Head of caudate nucleus (tissue), 42 donors: ENCODE measurements at regions not wholly inside any gene's neighbourhood (a gene's known extent, or its start where the extent isn't known, plus 50 kb on each side); places are given as distances from the start of the nearest gene placed in this dataset.

Experiments
- DNase-seq, 42 donors: peaks; one replicate each; pipeline versions ENCODE4 v3.0.0 to v3.0.0-alpha.2; 2020 to 2021; ENCODE audit warnings: mixed read lengths in 7 of 42
- intact Hi-C: fragments of 100-400 bp; cut with DNase I; formaldehyde crosslinking; loops from one replicate; pipeline ENCODE4 v1.15.0; 2022

DNA sequence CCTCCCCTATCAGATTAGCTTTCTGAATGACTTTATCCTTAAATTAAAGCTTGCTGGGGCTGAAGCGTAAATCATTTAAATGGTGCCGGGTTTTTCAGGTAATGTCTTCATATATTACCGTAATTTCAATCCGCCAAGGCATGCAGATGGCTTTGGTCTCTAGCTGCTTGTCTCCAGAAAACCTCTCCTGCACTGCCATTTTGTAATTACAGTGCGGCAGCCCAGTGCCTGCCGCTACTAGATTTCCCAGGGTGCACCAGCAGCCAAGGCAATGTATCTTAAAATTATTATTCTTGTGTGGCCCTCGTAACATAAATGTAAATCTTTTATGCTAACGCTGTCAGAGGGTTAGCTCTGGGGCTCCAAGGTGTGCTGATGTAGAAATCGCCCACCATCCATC lies 208.5 kb downstream of the TMEM114 start:
- intact Hi-C loops = no loop called here
- no peak for DNase-seq

DNA sequence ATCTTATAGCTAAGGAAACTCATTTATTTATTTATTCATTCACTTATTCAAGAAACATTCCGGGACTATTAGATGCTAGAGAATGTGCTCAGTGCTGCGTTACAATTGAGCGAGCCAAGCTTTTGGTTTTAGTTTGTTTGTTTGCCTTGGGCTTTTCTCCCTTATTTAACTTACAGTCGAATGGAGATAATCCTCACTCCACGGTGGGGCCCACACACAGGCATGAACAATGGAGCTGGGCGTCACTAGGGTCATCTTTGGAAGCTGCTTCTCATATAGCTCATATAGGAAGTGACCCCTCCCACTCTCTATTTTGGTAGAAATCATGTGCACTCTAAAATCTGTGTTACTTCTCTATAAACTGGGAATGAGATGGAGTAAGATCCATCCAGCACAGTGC lies 210.0 kb downstream of the TMEM114 start:
- intact Hi-C loops = no loop called here
- no peak for DNase-seq

DNA sequence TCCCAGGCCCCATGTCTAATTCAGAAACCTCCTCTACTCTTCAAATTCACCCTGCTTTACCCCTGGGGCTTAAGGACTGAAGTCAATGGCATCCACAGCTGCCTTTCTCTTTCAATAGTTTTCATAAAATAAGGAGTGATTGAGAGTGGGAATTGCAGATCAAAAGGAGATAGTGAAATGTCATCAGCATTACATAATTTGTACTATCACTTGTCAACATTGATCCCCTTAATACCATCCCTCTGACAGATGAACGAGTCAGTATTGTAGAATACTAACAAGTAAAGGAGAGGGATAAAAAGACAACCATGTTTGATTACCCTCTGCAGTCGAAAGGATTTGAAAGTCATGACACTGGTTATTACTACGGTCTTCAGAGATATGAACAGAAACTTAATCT lies 212.4 kb downstream of the TMEM114 start:
- no peak for DNase-seq
- intact Hi-C loops = no loop called here

DNA sequence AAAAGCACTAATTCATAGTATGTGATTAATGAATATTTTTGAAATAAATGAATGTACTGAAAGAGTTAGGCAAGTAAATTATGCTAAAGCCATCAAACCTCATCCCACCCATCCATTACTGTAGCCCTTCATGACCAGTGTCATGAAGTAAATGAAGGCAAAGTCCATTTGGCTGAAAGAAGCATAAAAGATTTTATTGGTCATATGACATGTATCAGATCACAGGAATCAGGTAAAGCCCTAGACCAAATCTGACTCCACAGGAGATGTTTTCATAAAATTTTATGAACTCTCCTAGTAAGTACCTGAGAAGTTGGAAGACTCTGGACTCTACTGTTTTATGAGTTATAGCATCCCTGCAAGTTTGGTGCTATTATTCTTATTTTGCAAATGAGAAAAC lies 213.5 kb downstream of the TMEM114 start:
- no peak for DNase-seq
- intact Hi-C loops = no loop called here

DNA sequence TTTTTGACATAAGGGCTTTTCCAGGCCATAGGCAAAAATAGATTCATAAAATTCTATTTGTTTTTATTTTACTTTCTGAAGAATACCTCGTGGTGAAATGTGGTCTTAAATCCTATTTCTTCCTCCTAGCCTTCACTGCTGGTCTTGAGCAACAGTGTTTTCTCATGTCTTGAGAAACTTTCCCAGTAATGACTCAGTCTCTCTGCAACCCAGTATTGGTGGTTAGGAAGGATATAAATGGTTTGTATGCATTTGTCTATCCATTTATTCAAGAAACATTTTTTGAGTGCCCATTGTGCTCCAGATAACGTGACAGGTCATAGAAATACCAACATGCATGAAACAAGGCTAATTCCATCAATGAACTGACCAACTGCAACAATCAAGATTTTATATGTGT lies 213.9 kb downstream of the TMEM114 start:
- no peak for DNase-seq
- intact Hi-C loops = no loop called here

DNA sequence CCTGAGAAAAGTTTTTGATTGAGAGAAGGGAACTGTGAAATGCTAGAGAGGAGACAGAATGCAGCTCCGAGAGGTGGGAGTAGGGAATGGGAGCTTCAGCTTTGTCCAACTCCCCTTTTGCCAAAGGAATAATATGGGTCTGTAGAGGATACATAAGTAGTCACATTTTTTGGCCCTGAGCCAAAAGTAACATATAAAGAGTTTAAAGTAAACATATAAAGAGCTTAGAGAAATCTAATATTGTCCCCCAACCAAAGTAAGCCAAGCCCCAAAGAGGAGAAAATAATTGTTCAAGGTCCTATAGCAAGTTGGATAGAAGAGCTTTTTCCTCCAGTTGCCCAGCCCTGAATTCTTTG lies 215.1 kb downstream of the TMEM114 start:
- DNase-seq = no peak
- intact Hi-C loops = no loop called here

DNA sequence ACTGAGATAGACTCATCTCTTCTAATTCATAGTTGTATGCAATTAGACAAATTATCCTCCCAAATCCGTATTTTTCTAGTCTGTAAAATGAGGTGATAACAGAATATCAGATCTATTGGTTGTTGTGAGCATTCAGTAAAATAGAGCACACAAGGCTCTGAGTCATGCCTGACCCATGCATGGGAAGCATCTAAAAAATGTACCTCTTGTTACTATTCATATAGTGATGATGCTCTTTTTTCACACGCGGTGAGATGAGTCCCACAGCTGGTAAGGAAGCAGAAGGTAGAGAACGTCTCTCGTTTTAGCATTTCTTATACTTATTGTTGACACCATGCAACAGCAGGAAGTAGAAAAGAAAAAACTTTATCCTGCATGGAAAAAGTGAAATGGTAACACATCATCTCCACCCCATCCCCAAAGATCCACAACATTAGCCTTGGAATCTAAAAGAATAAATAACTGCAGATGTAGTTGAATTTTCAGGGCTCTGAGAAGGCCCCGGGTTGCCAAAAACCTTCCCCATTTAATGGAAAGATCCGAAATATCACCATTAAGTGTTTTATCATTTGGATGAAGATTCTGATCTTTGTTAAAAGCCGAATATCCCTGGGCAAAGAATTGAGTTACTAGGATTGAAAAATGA lies 215.6 kb downstream of the TMEM114 start:
- DNase-seq = no peak
- intact Hi-C loops = no loop called here

DNA sequence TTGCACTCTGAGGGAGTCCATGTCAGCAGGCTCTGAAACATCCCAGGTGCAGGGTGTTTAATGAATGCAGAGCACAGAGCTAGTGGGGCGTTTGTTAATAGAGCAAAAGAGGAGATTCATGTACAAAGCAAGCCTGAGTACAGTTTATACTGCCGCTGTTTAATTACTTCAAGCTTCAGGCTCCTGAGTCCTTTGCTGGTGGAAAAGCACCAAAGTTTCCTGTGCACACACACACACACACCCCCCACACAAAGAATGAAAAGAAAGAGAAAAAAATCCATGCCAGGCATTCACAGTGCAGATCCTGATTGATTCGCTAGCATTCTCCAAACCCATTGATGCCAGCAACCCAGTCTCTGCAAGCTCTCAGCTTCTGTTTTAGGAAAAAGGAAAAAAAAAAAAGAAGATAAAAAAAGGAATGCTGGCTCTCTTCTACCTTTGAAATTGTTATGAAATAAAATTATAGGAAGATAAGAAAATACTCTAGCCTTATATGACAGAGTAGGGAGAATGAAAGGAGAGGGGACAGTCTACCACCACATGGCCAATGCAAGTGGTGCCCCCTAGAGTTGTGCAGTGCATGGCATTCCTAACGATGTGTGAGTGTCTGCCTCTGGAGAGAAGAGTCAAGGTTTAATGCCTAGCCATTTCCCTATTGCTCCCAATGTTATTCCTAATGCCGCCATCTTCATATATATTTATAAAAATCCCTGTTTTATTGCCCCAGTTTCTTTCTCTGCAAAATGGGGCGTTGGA lies 216.5 kb downstream of the TMEM114 start:
- intact Hi-C loops = no loop called here
- peak in 7 of 42 donors; percentile 3 to 30 (median 12) for DNase-seq

DNA sequence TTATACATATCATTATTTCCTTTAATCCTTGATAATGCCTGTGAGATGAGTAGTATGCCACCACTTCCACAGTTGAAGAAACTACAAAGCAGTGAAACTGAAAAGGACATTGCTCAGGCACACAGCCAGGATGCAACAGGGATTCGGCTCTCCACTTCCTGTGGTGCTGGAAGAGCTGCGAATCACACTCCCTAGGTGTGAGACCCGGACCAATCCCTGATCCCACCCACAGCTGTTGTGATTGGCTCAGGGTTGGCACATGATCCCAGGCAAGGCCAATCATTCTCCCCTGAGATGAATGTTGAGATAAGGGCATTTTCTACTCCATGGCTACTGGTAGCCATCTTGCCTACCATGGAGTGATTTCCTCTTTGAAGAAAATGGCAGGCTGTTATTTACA lies 218.2 kb downstream of the TMEM114 start:
- intact Hi-C loops = no loop called here
- no peak for DNase-seq

DNA sequence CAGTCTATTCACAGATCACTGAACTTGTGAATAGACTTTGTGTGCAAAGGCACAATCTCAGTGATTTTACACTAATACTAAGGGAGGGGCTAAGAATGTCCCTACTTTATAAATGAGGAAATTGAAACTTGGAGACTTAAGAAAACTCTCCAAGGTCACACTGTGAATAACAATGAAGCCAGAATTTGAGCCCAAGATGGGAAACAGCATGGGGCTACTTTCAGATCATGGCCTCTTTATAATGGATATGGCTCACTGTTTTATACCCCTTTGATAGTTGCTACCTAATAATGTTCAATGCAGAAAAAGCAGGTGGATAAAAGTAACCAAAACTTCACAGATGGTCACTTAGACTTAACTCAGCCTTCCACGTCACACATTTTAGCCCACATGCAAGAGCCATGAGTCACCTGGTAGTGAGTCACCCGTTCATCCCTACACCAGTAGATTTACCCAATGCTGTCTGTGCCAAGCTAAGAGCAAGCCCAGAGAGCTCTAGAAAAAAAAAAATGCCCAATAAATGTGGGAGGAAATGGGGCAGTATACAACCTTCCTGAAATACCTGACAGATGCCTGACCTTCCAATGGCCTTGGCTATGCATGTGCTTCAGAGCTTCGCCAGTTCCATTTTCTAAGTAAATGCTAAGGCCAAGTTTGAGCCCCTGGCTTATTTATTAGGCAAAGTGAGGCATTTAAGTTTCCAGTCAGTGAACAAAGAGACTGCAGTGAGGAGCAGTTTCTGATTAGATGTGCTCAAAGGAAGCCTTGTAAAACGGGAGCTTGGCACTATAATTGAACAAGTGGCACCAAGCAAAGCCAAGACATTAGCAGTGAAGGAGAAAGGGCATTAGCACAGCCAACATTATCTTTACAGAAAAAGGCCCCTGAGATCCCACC lies 219.7 kb downstream of the TMEM114 start:
- intact Hi-C loops = no loop called here
- peak in 11 of 42 donors; percentile 5 to 67 (median 28) for DNase-seq

DNA sequence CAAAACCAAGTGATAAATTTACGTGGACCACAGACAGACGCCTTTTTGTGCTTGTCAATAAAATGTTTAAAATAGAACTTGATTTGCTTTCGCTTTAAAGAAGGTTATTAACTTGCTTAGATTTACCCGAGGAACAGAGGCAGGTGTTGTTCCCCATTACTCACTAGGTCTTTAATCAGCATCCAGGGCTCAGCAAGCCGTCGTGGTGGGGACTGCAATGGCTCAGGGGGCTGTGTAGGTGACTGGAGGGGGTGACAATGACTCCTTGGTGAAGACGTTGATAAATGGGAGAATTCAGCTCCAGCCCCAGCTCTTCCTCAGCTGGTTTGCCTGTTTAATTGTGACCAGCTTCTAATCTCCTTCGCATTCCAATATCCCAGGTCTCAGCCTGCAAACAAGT lies 231.4 kb downstream of the TMEM114 start:
- no peak for DNase-seq
- intact Hi-C loops = no loop called here

DNA sequence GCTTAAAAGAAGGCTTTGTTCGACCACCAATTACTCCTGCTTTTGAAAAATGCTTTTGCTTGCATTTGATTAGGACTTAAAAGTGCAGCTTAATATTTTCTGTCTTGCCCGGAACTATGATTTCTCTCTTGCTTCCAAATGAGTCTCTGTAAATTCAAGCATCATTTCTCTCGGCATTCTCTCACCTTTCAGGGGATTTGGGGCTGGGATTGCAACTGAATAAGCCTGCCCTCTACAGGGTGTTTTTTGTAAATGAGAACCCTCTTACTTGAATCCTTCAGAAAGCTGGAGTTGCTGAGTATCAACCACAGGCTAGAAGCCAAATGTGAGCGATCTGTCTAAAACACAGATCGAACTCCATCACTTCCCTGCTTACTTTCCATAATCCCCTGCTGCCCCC lies 234.6 kb downstream of the TMEM114 start:
- intact Hi-C loops = no loop called here
- DNase-seq = peak in 19 of 42 donors; percentile 6 to 56 (median 21)

DNA sequence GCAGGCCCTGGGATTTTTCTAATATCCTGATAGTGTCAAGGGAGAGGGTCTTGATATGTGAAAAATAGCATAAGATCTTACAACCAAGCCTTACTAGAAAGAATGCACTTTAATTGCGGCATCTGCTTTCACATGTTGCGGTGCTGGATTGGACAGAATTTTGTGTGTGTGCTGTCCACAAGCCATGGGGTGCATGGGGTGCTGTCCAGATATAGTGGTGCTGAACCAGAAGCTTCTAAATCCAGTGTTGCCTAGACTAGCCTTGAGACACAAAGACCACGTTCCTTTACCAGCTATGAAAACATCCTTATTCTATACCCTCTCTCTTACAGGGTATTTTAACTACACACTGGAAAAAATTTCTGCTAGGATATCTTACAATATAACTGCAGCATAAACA lies 244.0 kb downstream of the TMEM114 start:
- DNase-seq = no peak
- intact Hi-C loops = no loop called here

DNA sequence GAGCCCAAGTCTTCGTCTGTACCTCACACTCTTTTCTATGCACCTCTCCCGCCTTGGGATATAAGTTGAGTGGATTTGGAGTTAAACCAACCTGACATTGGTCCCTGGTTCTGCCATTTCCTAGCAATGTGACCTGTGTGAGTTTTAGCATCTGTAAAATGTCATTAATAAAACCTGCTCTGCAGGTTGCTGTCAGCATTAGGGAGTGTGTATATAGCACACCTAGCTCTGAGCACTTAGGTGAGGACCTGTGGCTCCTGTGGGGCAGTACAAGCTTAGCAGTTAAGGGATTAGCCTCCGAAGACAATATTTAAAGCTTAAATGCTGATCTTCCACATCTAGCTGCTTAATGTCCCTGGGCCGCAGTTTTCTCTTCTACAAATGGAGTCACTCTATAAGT lies 248.0 kb downstream of the TMEM114 start:
- no peak for DNase-seq

DNA sequence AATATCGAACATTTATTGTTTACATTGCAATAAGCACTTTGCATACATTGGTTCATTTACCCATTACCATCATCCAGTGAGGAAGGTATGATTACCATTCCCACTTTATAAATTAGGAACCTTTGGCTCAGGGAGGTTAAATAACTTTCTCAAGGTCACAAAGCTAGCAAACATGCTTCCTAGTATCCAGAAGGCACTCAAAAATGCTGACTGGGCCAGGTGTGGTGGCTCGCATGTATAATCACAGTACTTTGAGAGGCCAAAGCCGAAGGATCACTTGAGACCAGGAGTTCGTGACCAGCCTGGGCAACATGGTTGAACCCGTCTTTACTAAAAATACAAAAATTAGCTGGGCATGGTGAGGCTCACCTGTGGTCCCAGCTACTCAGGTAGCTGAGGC lies 259.6 kb downstream of the TMEM114 start:
- intact Hi-C loops = no loop called here
- no peak for DNase-seq

More for the DNA sequence above, 248.0 kb downstream of the TMEM114 start:
- intact Hi-C loops = no loop called here

DNA sequence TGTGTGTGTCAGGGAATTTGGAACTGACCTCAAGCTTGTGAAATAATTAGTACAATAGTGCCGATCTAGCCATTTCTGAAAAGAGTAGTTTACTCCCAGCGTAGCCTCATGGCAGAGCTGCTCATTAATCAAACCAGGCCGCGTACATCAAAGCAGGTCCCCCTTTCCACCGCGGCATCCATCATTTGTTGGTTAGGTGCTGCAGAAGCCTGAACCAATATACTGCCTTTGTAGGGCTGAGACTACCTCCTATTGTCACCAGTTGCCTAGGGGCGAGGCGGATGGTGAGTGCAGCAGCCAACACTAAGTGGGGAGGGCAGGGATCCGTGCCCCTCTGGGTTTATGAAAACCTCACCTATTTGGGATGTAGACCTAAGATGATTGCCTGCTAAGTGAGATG lies 264.1 kb downstream of the TMEM114 start:
- intact Hi-C loops = no loop called here
- no peak for DNase-seq

DNA sequence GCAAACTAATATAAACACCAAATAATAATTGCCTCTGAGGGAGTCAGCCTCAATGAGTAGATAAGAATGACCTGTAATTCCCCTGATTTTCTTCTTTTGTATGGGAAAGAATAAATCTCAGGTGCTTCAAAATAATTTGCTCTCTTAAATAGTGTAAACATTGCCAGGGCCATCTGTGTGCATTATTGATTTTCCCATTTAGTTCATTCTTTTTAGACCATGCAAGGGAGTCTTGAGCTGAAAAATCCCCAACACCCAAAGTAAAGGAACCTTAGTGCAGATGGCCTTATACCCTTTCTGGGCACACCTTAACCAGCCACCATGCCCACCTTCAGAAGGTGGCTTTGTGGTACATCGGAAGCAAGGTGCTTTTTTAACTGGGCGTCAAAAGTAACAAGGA lies 267.2 kb downstream of the TMEM114 start:
- intact Hi-C loops = no loop called here

DNA sequence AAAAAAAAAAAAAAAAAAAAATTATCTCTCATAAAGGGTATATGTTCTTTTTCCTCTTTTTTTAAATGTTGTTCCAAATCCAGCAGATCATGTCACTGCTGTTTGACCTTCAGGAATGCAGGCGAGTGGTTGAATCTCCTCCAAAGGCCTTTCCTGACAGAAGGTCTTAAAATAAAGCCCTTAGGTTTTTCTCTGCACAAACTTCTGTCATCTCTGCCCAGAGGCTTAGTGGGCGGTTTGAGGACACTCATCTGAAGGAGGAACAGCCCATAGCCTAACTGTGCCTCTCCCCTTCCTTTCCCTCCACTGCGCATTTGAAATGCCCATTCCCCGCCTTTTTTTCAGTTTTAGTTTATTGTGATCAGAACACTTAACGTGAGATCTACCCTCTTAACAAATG lies 270.2 kb downstream of the TMEM114 start:
- intact Hi-C loops = no loop called here
- DNase-seq = no peak

More for the DNA sequence above, 267.2 kb downstream of the TMEM114 start:
- DNase-seq = no peak

DNA sequence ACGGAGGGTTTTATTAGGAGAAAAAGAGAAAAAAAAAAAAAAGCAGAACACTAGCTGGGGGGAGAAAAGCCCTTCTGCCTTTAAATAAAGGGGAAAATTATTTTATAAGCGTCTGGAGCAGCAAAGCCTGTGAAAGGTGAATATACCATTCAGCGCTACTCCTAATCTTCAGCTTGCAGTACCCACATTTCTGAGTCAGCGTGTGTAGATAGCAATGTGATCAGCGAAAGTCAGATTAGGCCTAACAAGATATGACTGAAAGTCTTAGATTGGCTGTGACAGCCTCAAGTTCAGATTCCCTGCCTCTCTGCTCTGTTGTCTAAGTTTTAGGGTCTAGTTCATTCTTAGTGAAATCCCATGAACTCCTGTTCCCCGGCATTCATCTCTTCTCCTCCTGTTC lies 279.5 kb downstream of the TMEM114 start:
- DNase-seq = no peak
- intact Hi-C loops = no loop called here

DNA sequence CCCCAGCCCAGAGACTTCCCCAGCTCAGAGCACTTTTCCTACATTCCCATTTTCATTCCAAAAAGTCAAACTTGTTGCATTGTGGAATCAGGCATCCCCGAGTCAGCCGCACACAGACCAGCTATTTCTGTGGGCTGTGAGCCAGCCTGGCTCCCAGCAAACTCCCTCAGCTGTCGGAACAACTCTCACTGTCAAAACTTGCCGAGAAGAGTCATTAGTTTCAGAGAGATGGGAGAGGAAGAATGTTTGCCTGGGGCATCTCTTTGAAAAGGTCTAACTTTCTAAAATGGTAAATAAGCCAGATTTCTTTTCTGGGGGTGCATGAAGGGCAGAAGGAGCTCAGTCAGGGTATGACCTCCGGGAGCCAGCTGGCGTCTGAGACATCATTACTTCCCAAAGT lies 280.0 kb downstream of the TMEM114 start:
- intact Hi-C loops = no loop called here
- DNase-seq = peak in 7 of 42 donors; percentile 7 to 45 (median 19)
